Body of pancreas (tissue), 4 donors: ENCODE measurements at regions not wholly inside any gene's neighbourhood (a gene's known extent, or its start where the extent isn't known, plus 50 kb on each side); places are given as distances from the start of the nearest gene placed in this dataset.

ENCODE experiments used
- ATAC-seq: fragments of 150-250 bp; one replicate; pipeline ENCODE4 v1.9.1; 2016
- DNase-seq, 4 donors: peaks; one replicate each; pipeline ENCODE4 v3.0.0-alpha.2; 2019
- H3K27ac ChIP-seq, 4 donors: fragments of 200-600 bp; sonication (generic); 1 replicate in 3 of 4; 2 replicates in 1 of 4; pipeline versions ENCODE4 v1.5.1 to v1.6.1; 2016 to 2019; ENCODE audit warnings: mild to moderate bottlenecking in 1 of 4, mixed read lengths in 1 of 4, moderate library complexity in 1 of 4
- H3K27me3 ChIP-seq, 2 donors: fragments of 200-600 bp; sonication (generic); one replicate each; pipeline ENCODE4 v1.6.0; 2016; ENCODE audit warnings: mild to moderate bottlenecking in 1 of 2
- H3K36me3 ChIP-seq, 2 donors: fragments of 200-600 bp; sonication (generic); replicated peaks in 1 of 2; 2 replicates each; pipeline ENCODE4 v1.5.1; 2016; ENCODE audit warnings: low read depth in 2 of 2; ENCODE audit not compliant: insufficient read depth in 1 of 2
- H3K4me1 ChIP-seq: fragments of 200-600 bp; sonication (generic); one replicate; pipeline ENCODE4 v1.6.0; 2016
- H3K4me3 ChIP-seq, 2 donors: fragments of 200-600 bp; sonication (generic); 1 replicate in 1 of 2; 2 replicates in 1 of 2; pipeline ENCODE4 v1.5.1; 2016 to 2019
- H3K9me3 ChIP-seq, 3 donors: fragments of 200-600 bp; sonication (generic); 1 replicate in 2 of 3; 2 replicates in 1 of 3; pipeline ENCODE4 v1.5.1; 2016
- CTCF ChIP-seq, 7 experiments: fragments of 450-650 bp in 4 of 7; fragments of 200-600 bp in 3 of 7; sonication (generic) in 3 of 7; IDR thresholded peaks; one replicate each; pipeline ENCODE4 v1.5.1; 2016 to 2019; ENCODE audit warnings: antibody characterized with exemption in 7 of 7
- POLR2A ChIP-seq, 3 donors: fragments of 450-650 bp; IDR thresholded peaks; one replicate each; pipeline ENCODE4 v1.6.1; 2016; ENCODE audit warnings: antibody characterized with exemption in 3 of 3, mild to moderate bottlenecking in 2 of 3
- WGBS, 2 donors: methylation state at CpG; one replicate each; pipeline ENCODE4 v1.1.5; 2017; 5-methylcytosine and 5-hydroxymethylcytosine counted together
- intact Hi-C: fragments of 100-400 bp; cut with DNase I; formaldehyde crosslinking; loops from one replicate; pipeline ENCODE4 v1.15.1; 2023

DNA sequence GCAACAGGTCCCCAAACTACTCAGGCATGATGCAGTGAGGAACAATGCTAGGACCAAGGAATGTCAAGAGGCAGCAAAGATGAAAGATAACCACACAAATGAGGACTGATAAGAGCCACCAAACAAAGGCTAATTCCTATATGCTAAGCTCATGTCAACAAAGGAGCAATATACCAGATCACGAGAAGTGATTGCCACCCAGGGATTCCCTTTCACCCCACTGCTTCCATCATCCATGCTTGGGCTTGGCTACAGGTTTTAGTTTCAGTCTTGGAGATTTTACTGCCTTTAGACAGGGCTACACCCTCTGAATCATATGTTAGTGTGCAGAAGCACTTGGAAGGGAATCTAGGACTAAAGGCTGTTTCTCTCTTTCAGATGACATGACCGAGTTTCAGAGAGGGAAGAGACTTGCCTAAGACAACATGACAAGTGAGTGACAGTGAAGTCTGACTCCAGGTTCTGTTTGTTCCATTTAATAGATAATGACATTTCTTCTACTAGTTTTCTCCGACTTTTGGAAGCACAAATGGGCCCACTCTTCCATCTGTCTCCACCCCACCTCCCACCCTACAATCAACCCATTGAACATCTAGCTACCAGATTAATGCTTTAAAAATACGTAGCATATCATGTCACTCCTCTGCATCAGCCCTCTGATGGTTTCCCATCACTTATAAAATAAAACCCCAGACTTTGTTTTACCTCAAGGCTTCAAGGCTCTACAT is 173.5 kb upstream of the LRRN1 start:
- 52 to 58% methylated on average over 4 of the region's 4 CpGs for WGBS, 2 donors
- Histone ChIP-seq H3K4me1 (no peaks in the 10 kb centered on the region), H3K9me3 (peaks cover 0 to 4% (median 0%) of the 10 kb centered on the region in 3 donors), H3K4me3 (no peak overlapping the region), H3K27me3 (no peaks in the 10 kb centered on the region), H3K27ac (no peak overlapping the region), H3K36me3 (no peaks in the 10 kb centered on the region)
- DNase-seq (no peak), ATAC-seq (no peak)
- intact Hi-C loops, result no loop called here
- TF ChIP-seq CTCF (IDR thresholded peaks at IDR 0.05), result no peak
- TF ChIP-seq POLR2A (IDR thresholded peaks at IDR 0.05), result no peak

DNA sequence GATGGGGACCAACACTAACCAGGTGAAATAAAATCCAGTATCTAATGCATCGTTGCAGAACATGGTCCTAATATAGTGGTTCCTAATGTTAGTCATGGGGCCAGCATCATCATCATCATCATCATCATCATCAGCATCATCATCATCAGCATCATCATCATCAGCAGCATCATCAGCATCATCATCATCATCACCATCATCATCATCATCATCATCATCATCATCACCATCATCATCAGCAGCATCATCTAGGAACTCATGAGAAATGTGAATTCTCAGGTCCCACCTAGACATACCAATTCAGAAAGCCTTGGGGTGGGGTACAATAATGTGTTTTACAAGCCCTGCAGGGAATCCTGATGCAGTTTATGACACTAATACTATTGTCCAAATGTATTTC is 179.4 kb upstream of the LRRN1 start:
- no peak overlapping the region for H3K4me3 ChIP-seq
- intact Hi-C loops, result no loop called here
- no peak for ATAC-seq
- no peak for TF ChIP-seq CTCF (IDR thresholded peaks at IDR 0.05)
- no peak for TF ChIP-seq POLR2A (IDR thresholded peaks at IDR 0.05)
- H3K27me3 ChIP-seq, result no peaks in the 10 kb centered on the region
- WGBS, 2 donors, result 78 to 88% methylated on average over 1 of the region's 1 CpG
- no peaks in the 10 kb centered on the region for H3K36me3 ChIP-seq
- H3K9me3 ChIP-seq, result peaks cover 0 to 4% (median 0%) of the 10 kb centered on the region in 3 donors
- H3K27ac ChIP-seq, result no peak overlapping the region
- DNase-seq, result no peak
- H3K4me1 ChIP-seq, result no peaks in the 10 kb centered on the region

- ATAC-seq (no peak), DNase-seq (no peak)
- TF ChIP-seq POLR2A (IDR thresholded peaks at IDR 0.05) (no peak), CTCF (IDR thresholded peaks at IDR 0.05) (no peak)
- Histone ChIP-seq H3K36me3 (no peaks in the 10 kb centered on the region), H3K4me3 (no peak overlapping the region), H3K27me3 (no peaks in the 10 kb centered on the region), H3K9me3 (peaks cover 0 to 4% (median 0%) of the 10 kb centered on the region in 3 donors), H3K4me1 (no peaks in the 10 kb centered on the region), H3K27ac (no peak overlapping the region)
- intact Hi-C loops, result no loop called here
- WGBS, 2 donors, result 50 to 52% methylated on average over 1 of the region's 1 CpG
Observed at GRCh38 chr3:3618623-3619022, 180.6 kb upstream of the LRRN1 start.

- intact Hi-C loops, result no loop called here
- ATAC-seq, result no peak
- H3K36me3 ChIP-seq, result no peaks in the 10 kb centered on the region
- no peak for TF ChIP-seq CTCF (IDR thresholded peaks at IDR 0.05)
- TF ChIP-seq POLR2A (IDR thresholded peaks at IDR 0.05), result no peak
- no peaks in the 10 kb centered on the region for H3K27me3 ChIP-seq
- WGBS, 2 donors, result 52 to 54% methylated on average over 3 of the region's 3 CpGs
- no peak overlapping the region for H3K4me3 ChIP-seq
- no peak for DNase-seq
- no peaks in the 10 kb centered on the region for H3K9me3 ChIP-seq
- H3K4me1 ChIP-seq, result no peaks in the 10 kb centered on the region
- no peak overlapping the region for H3K27ac ChIP-seq
Observed at GRCh38 chr3:3615533-3615932, 183.7 kb upstream of the LRRN1 start.
